GM12801 (cell line): ENCODE measurements at regions not wholly inside any gene's neighbourhood (a gene's known extent, or its start where the extent isn't known, plus 50 kb on each side); places are given as distances from the start of the nearest gene placed in this dataset.

ENCODE experiments used
- CTCF ChIP-seq: IDR thresholded peaks from one replicate; pipeline ENCODE4 v1.5.1; 2011; ENCODE audit warnings: control low read depth; ENCODE audit not compliant: insufficient read length; ENCODE audit errors: extremely low read depth

GRCh38 chr2:16420421-16420820 is 245.2 kb downstream of the CYRIA start:
- TF ChIP-seq CTCF = no peak

- TF ChIP-seq CTCF = no peak
These were observed 247.9 kb downstream of the CYRIA start for GRCh38 chr2:16417726-16418125.

- no peak for TF ChIP-seq CTCF
These were observed 249.0 kb downstream of the CYRIA start for GRCh38 chr2:16416651-16417050.

- TF ChIP-seq CTCF = no peak
These were observed 251.7 kb downstream of the CYRIA start for GRCh38 chr2:16413947-16414346.

GRCh38 chr2:16413285-16413684 is 252.3 kb downstream of the CYRIA start:
- no peak for TF ChIP-seq CTCF

- no peak for TF ChIP-seq CTCF
These were observed 253.2 kb downstream of the CYRIA start for GRCh38 chr2:16412321-16413030.

GRCh38 chr2:16411788-16412187 is 253.8 kb downstream of the CYRIA start:
- no peak for TF ChIP-seq CTCF
